GM12872 (cell line): ENCODE measurements at regions not wholly inside any gene's neighbourhood (a gene's known extent, or its start where the extent isn't known, plus 50 kb on each side); places are given as distances from the start of the nearest gene placed in this dataset.

ENCODE experiments used
- TF ChIP-seq, protein P1 (sequence below): IDR thresholded peaks from 3 replicates; pipeline ENCODE4 v1.5.1; 2011; ENCODE audit warnings: low read depth, mild to moderate bottlenecking, low read length, moderate library complexity; ENCODE audit not compliant: insufficient read depth

DNA sequence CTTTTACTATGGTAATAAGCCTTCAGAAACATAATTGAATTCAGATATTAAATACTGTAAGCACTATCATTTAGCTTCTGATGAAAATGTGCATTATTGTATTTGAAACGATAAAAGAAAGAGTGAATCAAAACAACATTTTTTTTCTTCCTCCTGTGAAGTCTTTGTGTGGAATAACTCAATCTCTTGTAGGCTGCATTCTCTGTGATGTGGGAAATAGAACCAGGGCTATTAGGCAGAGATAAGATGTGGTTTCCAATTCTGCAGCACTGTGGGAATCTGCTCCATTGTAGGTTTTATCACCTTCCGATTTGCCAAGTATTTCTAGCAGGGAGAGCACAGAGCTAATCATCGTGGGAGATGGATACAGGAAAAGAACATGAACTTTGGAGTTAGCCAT is 624.5 kb downstream of the RBFOX1 start:
- TF ChIP-seq, protein P1, sequence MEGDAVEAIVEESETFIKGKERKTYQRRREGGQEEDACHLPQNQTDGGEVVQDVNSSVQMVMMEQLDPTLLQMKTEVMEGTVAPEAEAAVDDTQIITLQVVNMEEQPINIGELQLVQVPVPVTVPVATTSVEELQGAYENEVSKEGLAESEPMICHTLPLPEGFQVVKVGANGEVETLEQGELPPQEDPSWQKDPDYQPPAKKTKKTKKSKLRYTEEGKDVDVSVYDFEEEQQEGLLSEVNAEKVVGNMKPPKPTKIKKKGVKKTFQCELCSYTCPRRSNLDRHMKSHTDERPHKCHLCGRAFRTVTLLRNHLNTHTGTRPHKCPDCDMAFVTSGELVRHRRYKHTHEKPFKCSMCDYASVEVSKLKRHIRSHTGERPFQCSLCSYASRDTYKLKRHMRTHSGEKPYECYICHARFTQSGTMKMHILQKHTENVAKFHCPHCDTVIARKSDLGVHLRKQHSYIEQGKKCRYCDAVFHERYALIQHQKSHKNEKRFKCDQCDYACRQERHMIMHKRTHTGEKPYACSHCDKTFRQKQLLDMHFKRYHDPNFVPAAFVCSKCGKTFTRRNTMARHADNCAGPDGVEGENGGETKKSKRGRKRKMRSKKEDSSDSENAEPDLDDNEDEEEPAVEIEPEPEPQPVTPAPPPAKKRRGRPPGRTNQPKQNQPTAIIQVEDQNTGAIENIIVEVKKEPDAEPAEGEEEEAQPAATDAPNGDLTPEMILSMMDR, result no peak

DNA sequence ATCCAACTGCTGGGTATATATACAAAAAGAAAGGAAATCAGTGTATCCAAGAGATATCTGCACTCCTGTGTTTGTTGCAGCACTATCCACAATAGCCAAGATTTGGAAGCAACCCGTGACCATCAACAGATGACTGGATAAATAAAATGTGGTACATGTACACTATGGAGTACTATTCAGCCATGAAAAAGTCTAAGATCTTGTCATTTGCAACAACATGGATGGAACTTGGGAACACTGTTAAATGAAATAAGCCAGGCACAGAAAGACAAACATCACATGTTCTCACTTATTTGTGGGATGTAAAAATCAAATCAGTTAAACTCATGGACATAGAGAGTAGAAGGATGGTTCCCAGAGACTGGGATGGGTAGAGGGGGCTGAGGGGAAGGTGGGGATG is 620.7 kb downstream of the RBFOX1 start:
- TF ChIP-seq, protein P1, result no peak

DNA sequence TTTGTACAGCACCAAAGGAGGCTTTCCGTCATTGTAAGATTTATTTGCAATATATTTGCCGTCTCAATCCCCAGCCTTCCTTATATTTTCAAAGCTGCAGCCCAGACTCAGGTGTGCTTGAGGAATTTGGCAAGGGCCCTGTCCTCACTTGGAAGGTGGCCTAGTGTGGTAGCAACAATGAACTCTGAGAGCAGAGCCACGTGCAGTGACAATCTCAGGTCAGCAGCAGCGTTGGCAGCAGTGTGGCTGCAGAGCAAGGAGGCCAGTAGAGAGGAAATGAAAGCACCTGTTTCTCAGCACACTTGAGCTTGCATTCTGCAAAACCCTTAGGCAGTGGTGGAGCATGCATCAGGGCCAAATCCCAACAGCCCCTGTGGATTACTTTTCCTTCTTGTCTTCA is 613.5 kb downstream of the RBFOX1 start:
- TF ChIP-seq, protein P1, result no peak

DNA sequence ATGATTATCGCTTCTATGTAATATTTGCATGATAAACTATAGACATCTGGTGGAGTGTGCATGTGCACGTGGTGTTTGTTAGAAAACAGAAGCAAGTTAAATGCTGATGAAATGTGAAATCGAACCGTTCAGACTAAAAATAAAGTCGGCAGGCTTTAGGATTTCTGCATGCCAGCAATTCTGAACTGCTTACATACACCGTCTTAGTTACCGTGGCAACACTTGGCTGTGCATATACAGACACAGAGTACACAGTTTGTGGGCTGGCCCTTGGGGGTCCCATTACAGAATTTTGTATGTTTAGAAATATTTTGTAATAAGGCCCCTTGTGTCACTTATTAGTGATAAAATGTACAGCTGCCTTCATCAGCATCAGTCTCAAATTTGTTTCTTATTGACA is 605.5 kb downstream of the RBFOX1 start:
- TF ChIP-seq, protein P1, result no peak

DNA sequence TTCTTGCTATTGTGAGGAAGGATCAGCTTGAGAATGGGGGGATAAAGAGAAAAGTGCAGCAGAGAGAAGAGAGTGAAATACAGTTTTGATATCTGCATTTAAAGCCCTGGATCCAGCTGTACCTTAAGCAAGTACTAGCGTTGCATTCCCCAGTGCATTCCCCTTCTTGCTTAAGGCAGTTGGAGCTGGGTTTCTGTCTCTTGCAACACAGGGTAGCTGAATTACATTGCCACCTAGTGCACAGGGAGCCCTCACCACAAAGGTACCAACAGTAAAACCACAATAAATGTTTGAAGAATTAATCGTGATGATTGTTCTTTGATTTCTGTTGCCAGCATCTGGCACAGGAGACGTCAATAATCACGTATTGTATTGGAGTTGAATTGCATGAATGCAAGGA is 588.7 kb downstream of the RBFOX1 start:
- TF ChIP-seq, protein P1, result no peak

DNA sequence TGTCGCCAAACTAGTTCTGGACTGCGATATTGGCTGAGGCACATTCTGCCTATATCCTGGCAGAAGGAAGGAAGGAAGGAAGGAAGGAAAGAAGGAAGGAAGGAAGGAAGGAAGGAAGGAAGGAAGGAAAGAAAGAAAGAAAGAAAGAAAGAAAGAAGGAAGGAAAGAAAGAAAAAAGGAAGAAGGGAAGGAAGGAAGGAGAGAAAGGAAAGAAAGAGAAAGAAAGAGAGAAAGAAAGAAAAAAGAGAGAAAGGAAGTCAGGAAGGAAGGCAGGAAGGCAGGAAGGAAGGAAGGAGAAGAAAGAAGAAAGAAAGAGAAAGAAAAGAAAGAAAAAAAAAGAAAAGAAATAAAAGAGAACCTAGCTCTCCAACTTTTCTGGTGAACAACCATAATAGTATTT is 587.1 kb downstream of the RBFOX1 start:
- TF ChIP-seq, protein P1, result no peak

- TF ChIP-seq, protein P1, result no peak
Observed at GRCh38 chr16:7914748-7915147, 582.1 kb downstream of the RBFOX1 start.

- TF ChIP-seq, protein P1, result no peak
Observed at GRCh38 chr16:7912132-7912531, 579.5 kb downstream of the RBFOX1 start.
